Fibroblast of skin of abdomen (primary cell): ENCODE measurements at regions not wholly inside any gene's neighbourhood (a gene's known extent, or its start where the extent isn't known, plus 50 kb on each side); places are given as distances from the start of the nearest gene placed in this dataset.
A peak's percentile ranks its signal among the peaks of the same experiment; 100 is the strongest.
"Not testable (repeated sequence)": the region's sequence is repeated elsewhere in the genome, so short reads cannot be mapped to it uniquely, and the experiment has no call there.

Experiments used
- DNase-seq: peaks from one replicate; pipeline ENCODE4 v3.0.0-alpha.2; 2013

DNA sequence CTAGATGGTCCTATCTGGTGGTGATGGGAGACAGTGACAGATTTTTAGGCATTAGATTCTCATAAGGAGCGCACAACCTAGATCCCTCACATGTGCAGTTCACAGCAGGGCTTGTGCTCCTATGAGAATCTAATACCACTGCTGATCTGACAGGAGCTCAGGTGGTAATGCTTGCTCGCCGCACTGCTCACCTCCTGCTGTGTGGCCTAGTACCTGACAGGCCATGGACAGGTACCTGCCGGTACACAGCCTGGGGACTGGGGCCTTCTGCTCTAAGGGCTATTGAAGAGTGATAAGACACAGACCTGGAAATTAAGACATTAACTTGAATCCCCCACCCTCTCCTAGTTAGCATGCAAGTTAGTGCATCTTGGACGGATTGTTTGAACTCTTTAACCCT lies 64.4 kb downstream of the KLRB1 start:
- DNase-seq = not testable (repeated sequence)

DNA sequence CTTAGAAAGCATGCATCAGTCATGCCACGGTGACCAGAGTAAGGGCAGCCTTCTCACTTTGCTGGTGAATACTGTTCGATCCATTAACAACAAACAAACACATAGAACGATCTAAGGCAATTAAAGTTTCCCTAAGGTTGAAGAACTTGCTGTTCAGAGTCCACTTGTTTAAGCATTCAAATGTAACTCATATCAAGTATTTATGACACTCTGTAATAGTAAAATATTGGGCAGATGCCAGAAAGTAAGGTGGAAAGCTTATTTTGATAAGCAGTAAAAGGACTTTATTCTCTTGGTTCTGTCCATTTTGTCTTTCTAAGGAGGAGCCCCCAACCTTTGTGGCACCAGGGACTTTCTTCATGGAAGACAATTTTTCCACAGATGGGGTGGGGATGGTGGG lies 64.9 kb downstream of the KLRB1 start:
- DNase-seq = not testable (repeated sequence)

DNA sequence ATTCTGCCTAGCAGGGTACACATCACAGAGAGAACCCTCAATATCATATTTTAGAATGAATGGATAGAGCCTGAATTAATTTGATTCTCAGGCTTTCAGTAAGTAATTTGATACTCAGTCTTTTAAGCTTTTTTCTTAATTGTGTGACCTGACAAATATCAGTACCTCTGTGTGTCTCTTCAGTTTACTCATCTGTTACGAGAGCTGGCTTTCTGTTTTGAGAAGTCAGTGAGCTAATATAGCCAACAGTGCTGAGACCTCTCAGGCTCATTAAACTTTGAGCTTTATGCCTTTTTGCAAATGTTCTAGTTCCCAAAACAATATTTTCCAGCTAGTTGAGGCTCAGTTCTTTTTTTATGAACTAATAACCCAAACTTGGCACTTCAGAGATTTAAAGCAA lies 91.8 kb downstream of the KLRB1 start:
- DNase-seq = not testable (repeated sequence)

DNA sequence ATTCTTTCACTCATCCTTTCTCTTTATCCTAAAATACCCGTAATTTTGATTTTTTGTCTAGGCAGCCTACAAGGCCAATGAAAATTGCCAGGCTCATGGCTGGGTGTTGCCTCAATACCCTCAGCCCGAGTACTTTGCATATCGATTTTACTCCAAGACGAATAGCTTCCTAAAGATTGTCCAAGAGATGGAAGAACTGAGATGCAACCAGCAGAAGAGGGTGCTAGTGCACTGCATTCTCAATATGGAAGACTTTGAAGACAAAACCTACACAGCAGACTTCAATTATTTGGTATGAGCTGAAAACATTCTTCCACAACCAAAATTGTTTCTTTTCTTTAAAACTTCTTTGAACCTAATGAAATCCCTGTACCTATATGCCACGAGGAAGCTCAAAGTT lies 95.0 kb downstream of the KLRB1 start:
- DNase-seq = not testable (repeated sequence)

DNA sequence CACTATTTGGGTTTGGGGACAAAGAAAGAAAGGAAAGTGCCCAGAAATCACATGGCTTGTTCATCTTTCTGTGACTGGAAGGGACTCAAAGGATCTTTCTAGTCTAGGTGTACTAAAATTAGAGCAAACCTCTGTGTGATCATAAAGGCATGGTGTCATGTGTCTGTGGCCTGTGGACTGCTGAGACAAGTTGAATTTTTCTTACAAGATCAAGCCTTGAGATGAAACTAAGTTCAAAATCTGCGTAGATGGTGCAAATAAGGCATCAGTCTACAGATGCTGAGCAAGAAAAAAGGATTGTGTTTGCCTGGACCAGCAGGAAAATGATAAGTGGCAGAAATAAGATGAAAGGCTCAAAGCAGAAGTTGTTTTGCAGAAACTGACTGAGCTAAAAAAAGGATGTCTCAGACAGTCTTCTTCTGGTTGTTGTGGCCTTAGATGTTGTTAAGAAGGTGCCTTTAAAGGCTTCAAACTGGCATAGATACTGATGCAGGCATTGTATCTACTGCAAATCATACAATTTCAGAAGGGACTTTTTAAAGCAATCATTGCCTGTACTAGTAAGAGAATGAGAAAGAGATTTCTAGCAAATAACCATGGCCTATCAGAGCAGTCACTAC lies 97.2 kb downstream of the KLRB1 start:
- not testable (repeated sequence) for DNase-seq

- DNase-seq = peak; percentile 63
Measured at GRCh38 chr12:9509464-9510161, 98.1 kb downstream of the KLRB1 start.

- DNase-seq = no peak
Measured at GRCh38 chr12:9506746-9507145, 101.0 kb downstream of the KLRB1 start.

DNA sequence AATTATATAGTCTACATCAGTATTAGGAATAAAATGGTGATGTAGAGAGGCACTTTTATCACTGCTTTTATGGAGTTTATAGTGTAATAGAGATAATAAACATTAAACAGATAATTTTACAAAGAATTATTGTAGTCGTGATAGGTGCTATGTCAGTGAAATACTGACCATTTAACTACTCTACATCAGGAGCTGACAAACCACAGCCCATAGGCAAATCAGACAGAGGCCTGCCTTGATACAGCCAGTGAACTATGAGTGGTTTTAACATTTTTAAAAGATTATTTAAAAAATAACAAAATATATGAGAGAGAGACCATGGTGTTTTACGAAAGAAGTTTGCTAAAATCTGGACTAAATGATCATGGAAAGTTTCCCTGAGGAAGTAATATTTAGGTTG lies 104.3 kb downstream of the KLRB1 start:
- DNase-seq = not testable (repeated sequence)

DNA sequence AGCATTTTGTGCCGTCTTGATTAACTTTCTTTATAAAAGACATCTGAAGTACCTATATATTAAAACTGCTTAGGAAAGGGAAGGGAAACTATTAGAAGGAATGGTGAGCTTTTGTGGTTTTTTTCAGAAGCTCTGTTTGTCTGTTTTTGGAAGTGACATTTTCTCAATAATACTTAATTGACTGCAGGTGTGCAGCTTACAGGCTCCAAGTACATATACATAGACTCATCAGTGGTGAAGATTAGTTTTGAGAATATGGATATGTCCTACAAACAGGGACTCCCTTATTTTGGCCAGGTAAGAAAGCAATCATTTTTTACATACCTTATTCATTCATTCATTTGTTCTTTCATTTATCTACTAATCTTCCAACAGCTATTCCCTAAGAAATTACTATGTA lies 104.9 kb downstream of the KLRB1 start:
- DNase-seq = not testable (repeated sequence)

GRCh38 chr12:9493325-9493724 lies 114.4 kb downstream of the KLRB1 start:
- not testable (repeated sequence) for DNase-seq

- not testable (repeated sequence) for DNase-seq
Measured at GRCh38 chr12:9481289-9481688, 126.4 kb downstream of the KLRB1 start.

- DNase-seq = not testable (repeated sequence)
Measured at GRCh38 chr12:9474197-9474596, 133.5 kb downstream of the KLRB1 start.

- DNase-seq = not testable (repeated sequence)
Measured at GRCh38 chr12:9473638-9474037, 134.1 kb downstream of the KLRB1 start.

DNA sequence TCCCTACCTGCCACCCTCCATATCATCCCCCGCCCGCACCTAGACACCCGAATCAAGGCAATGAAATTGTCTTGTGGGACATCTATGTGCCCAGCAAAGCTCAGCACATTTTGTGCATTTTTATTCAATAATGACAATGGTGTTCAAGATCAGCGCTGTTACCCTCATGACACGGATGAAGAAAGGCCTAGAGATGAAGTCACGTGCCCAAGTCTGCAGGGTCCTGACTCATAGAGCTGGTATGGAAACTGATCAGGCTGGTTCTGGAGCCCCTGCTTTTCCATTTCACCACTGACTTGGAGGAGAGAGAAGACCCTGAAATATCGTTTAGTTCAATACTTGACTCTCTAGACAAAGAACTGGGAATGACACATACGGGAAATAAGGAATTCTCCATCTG lies 136.2 kb downstream of the KLRB1 start:
- DNase-seq = not testable (repeated sequence)

DNA sequence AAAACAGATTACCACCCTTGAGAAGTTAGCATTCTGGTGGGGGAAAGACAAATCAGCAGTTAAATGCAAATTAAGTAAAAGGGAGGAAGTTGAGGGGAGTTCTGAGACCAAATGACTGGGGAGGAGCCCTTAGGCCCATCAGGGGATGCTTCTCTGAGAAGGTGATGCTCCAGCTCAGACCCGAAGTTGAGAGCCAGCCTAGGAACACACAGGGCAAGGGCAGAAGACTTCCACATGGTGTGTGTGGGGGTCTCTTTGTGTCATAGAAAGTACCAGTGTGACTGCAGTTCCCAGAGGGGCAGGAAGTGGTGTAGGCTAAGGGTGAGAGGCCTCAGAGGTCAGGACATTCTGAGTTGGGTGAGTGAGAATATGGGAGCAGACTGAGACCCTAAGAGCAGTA lies 137.3 kb downstream of the KLRB1 start:
- DNase-seq = not testable (repeated sequence)

GRCh38 chr12:9469956-9470355 lies 137.8 kb downstream of the KLRB1 start:
- DNase-seq = not testable (repeated sequence)

GRCh38 chr12:9469463-9469862 lies 138.3 kb downstream of the KLRB1 start:
- DNase-seq = not testable (repeated sequence)

DNA sequence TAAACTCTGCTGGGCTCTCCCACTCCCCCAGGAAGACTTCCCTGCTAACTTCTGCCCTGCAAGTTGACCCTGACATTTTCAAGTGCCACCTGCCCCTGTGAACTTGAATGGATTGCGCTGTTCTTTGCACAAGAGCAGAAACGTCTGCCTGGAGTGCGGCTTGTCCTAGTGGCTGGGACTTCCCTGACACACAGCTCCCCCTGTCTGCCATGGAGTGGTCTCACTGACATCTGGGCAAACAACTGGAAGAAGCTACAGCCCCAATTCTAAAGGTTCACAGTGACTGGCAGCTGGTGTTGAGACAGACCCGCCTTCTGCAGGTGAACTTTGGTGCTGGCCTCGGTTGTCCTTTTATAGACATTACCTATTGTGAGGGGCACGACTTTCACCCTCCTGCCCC lies 138.7 kb downstream of the KLRB1 start:
- peak; percentile 40 for DNase-seq

GRCh38 chr12:9468144-9468543 lies 139.6 kb downstream of the KLRB1 start:
- DNase-seq = not testable (repeated sequence)

DNA sequence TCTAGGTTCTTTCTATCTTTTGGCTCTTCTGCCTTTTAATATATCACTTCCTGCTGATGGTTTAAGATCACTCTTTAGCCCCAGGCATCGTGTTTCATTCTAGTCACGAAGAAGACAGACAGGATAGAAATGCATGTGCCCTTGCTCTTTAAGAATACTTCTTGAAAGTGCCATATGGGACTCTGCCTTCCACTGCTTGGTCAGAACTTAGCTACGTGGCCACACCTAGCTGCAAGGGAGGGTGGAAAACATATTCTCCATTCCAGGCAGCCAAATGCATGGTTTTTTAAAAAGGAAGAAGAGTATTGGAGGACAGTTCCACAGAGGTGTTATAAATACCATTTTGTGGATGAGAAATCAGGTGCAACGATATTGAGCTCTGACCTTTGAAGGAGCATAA lies 143.3 kb downstream of the KLRB1 start:
- DNase-seq = no peak

GRCh38 chr12:9455516-9455915 lies 152.2 kb downstream of the KLRB1 start:
- peak; percentile 10 for DNase-seq

- DNase-seq = not testable (repeated sequence)
Measured at GRCh38 chr12:9454021-9454420, 153.7 kb downstream of the KLRB1 start.

DNA sequence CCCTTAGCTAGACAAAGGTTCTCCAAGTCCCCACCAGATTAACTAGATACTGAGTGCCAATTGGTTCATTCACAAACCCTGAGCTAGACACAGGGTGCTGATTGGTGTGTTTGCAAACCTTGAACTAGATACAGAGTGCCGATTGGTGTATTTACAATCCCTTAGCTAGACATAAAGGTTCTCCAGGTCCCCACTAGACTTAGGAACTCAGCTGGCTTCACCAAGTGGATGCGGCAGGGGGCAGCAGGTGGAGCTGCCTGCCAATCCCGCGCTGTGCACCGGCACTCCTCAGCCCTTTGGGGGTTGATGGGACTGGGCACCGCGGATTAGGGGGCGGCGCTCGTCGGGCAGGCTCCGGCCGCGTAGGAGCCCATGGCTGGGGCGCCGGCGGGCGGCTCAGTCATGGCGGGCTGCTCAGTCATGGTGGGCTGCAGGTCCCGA lies 157.6 kb downstream of the KLRB1 start:
- not testable (repeated sequence) for DNase-seq

GRCh38 chr12:9449657-9450126 lies 158.0 kb downstream of the KLRB1 start:
- DNase-seq = not testable (repeated sequence)
